IMR-90 (cell line): ENCODE measurements at regions not wholly inside any gene's neighbourhood (a gene's known extent, or its start where the extent isn't known, plus 50 kb on each side); places are given as distances from the start of the nearest gene placed in this dataset.

Source experiments
- ATAC-seq: fragments of 200-7000 bp; cut with Tn5 transposase; 2 replicates; pipeline ENCODE4 v1.9.1; 2020; ENCODE audit warnings: low read depth, mild to moderate bottlenecking, moderate library complexity
- BruUV-seq: library from RNA; stranded (reverse); fragments of 400-500 nt; replicated peaks from 2 replicates; lab custom pipeline; 2021; lab: Mats Ljungman, UMichigan
- CTCF ChIA-PET: fragments of 300-600 bp; formaldehyde crosslinking; extraction: SDS; loops from one replicate; lab custom pipeline; 2021; ENCODE audit warnings: antibody characterized with exemption; lab: Yijun Ruan, JAX
- POLR2A ChIA-PET: fragments of 300-600 bp; sonication (Branson Sonifier 250); formaldehyde crosslinking; loops from one replicate; lab custom pipeline; 2022; ENCODE audit warnings: antibody characterized with exemption; ENCODE audit not compliant: unreplicated experiment; lab: Charles Lee
- DNase-seq: peaks from one replicate; pipeline ENCODE4 v3.0.0; 2013
- H2AFZ ChIP-seq: replicated peaks from 2 replicates; pipeline ENCODE3; 2013; ENCODE audit warnings: low read length, mild to moderate bottlenecking; ENCODE audit not compliant: poor library complexity
- H2AK5ac ChIP-seq: 2 replicates; pipeline ENCODE4 v1.6.1; 2013; ENCODE audit warnings: low read depth, low read length, inconsistent platforms
- H2AK9ac ChIP-seq: replicated peaks from 2 replicates; pipeline ENCODE3; 2013; ENCODE audit warnings: mild to moderate bottlenecking, low read depth, low read length, moderate library complexity; ENCODE audit not compliant: poor library complexity
- H2BK120ac ChIP-seq: 2 replicates; pipeline ENCODE4 v1.6.1; 2013; ENCODE audit warnings: low read depth, low read length, inconsistent platforms
- H2BK15ac ChIP-seq: 3 replicates; pipeline ENCODE4 v1.6.1; 2013; ENCODE audit warnings: low read depth, low read length, inconsistent platforms
- H2BK20ac ChIP-seq: 2 replicates; pipeline ENCODE4 v1.6.1; 2013; ENCODE audit warnings: low read depth, mild to moderate bottlenecking, inconsistent platforms, low read length, moderate library complexity
- H2BK5ac ChIP-seq: 2 replicates; pipeline ENCODE4 v1.6.1; 2013; ENCODE audit warnings: mild to moderate bottlenecking, low read depth, low read length, inconsistent platforms; ENCODE audit not compliant: poor library complexity, severe bottlenecking
- H3K14ac ChIP-seq: replicated peaks from 2 replicates; pipeline ENCODE4 v1.6.1; 2013; ENCODE audit warnings: low read depth, low read length, inconsistent platforms
- H3K18ac ChIP-seq: 2 replicates; pipeline ENCODE4 v1.6.1; 2013; ENCODE audit warnings: low read depth, low read length, control low read depth
- H3K23ac ChIP-seq: 2 replicates; pipeline ENCODE4 v1.6.1; 2013; ENCODE audit warnings: low read depth, low read length, inconsistent platforms
- H3K27ac ChIP-seq: 2 replicates; pipeline ENCODE4 v1.5.1; 2013; ENCODE audit warnings: mild to moderate bottlenecking, control low read depth, low read length; ENCODE audit not compliant: insufficient read depth
- H3K27me3 ChIP-seq: 2 replicates; pipeline ENCODE4 v1.6.1; 2013; ENCODE audit warnings: low read length; ENCODE audit not compliant: control insufficient read depth, insufficient read depth
- H3K36me3 ChIP-seq: 2 replicates; pipeline ENCODE4 v1.6.1; 2013; ENCODE audit warnings: low read length, mixed read lengths; ENCODE audit not compliant: control insufficient read depth, insufficient read depth
- H3K4ac ChIP-seq: 2 replicates; pipeline ENCODE4 v1.6.1; 2013; ENCODE audit warnings: low read depth, low read length, inconsistent platforms
- H3K4me1 ChIP-seq: 2 replicates; pipeline ENCODE4 v1.6.1; 2013; ENCODE audit warnings: low read length, mixed read lengths; ENCODE audit not compliant: control insufficient read depth, insufficient read depth
- H3K4me2 ChIP-seq: 2 replicates; pipeline ENCODE4 v1.6.1; 2013; ENCODE audit warnings: low read depth, mild to moderate bottlenecking, control low read depth, low read length, moderate library complexity
- H3K4me3 ChIP-seq: 2 replicates; pipeline ENCODE4 v1.5.1; 2013; ENCODE audit warnings: low read depth, mild to moderate bottlenecking, control low read depth, low read length, moderate library complexity; ENCODE audit not compliant: insufficient read depth
- H3K56ac ChIP-seq: 2 replicates; pipeline ENCODE4 v1.6.1; 2013; ENCODE audit warnings: low read length, inconsistent platforms; ENCODE audit not compliant: insufficient read depth; ENCODE audit errors: extremely low read depth
- H3K79me1 ChIP-seq, 2 experiments: 2 replicates each; pipeline ENCODE4 v1.6.1; 2013; ENCODE audit warnings: low read length in 2 of 2, inconsistent platforms in 1 of 2, low read depth in 1 of 2
- H3K9ac ChIP-seq: 2 replicates; pipeline ENCODE4 v1.6.1; 2013; ENCODE audit warnings: low read depth, low read length, control low read depth
- H3K9me1 ChIP-seq: 2 replicates; pipeline ENCODE4 v1.6.1; 2013; ENCODE audit warnings: low read length, inconsistent platforms; ENCODE audit not compliant: insufficient read depth
- H3K9me3 ChIP-seq: 2 replicates; pipeline ENCODE4 v1.6.1; 2013; ENCODE audit warnings: low read length; ENCODE audit not compliant: control insufficient read depth, insufficient read depth
- H4K20me1 ChIP-seq: 2 replicates; pipeline ENCODE4 v1.6.1; 2013; ENCODE audit warnings: low read length, inconsistent platforms; ENCODE audit not compliant: insufficient read depth
- H4K5ac ChIP-seq: 2 replicates; pipeline ENCODE4 v1.6.1; 2013; ENCODE audit warnings: mild to moderate bottlenecking, low read depth, low read length, control low read depth
- H4K8ac ChIP-seq, 2 experiments: 2 replicates each; pipeline ENCODE4 v1.6.1; 2013; ENCODE audit warnings: low read depth in 2 of 2, low read length in 2 of 2, control low read depth in 1 of 2, inconsistent platforms in 1 of 2
- H4K91ac ChIP-seq: 2 replicates; pipeline ENCODE4 v1.6.1; 2013; ENCODE audit warnings: low read depth, low read length, inconsistent platforms; ENCODE audit not compliant: insufficient read depth
- CTCF ChIP-seq: conservative IDR thresholded peaks from 2 replicates; pipeline ENCODE4 v1.5.1; 2012; ENCODE audit warnings: mild to moderate bottlenecking, low read depth, low read length, improper control_type of control experiment
- ELK1 ChIP-seq: fragments of 150-350 bp; IDR thresholded peaks from 2 replicates; pipeline ENCODE4 v1.6.1; 2016; ENCODE audit warnings: low read depth, mild to moderate bottlenecking, low read length, moderate library complexity, borderline replicate concordance
- POLR2A ChIP-seq: IDR thresholded peaks from 2 replicates; pipeline ENCODE4 v1.6.1; 2012; ENCODE audit warnings: mild to moderate bottlenecking, low read depth, low read length
- USF2 ChIP-seq: fragments of 150-350 bp; IDR thresholded peaks from 2 replicates; pipeline ENCODE4 v1.6.1; 2017; ENCODE audit warnings: mild to moderate bottlenecking, antibody characterized with exemption, low read length, low read depth
- WGBS, 2 experiments: methylation state at CpG; one replicate each; pipeline versions ENCODE4 v1.1.5 to v1.1.7; 2013; ENCODE audit warnings: missing lambda C conversion rate in 2 of 2; ENCODE audit not compliant: insufficient read length in 1 of 2; ENCODE audit errors: extremely low coverage in 2 of 2; 5-methylcytosine and 5-hydroxymethylcytosine counted together
- dilution Hi-C: fragments of 300-500 bp; cut with HindIII; formaldehyde crosslinking; loops from one replicate; pipeline ENCODE4 v1.14.3; 2018; ENCODE audit warnings: low sequenced_read_pairs; ENCODE audit not compliant: unreplicated experiment
- in situ Hi-C: fragments of 300-500 bp; cut with MboI; formaldehyde crosslinking; loops from 3 replicates; pipeline ENCODE4 v1.14.3; 2019; ENCODE audit warnings: low sequenced_read_pairs, inconsistent platforms, mixed read lengths
- intact Hi-C: fragments of 100-400 bp; cut with micrococcal nuclease; formaldehyde crosslinking; loops from 2 replicates; pipeline ENCODE4 v1.10.0; 2022

- intact Hi-C loops = no loop called here
Observed at GRCh38 chr12:31896514-31897039, 62.6 kb upstream of the RESF1 start.

More at GRCh38 chr12:31896514-31897039, 62.6 kb upstream of the RESF1 start:
- in situ Hi-C loops (no loop called here), dilution Hi-C loops (no loop called here)
- Histone ChIP-seq H4K20me1 (no peaks in the 10 kb centered on the region), H2BK120ac (no peak overlapping the region), H3K4ac (no peak overlapping the region), H3K79me1 (no peaks in the 10 kb centered on the region), H2AK5ac (no peak overlapping the region), H3K56ac (no peak overlapping the region), H3K4me2 (no peak overlapping the region), H3K4me3 (no peak overlapping the region), H3K27me3 (peaks cover 4% of the 10 kb centered on the region; the same call in 1 of the 2 replicates), H3K14ac (no peak overlapping the region), H4K5ac (no peak overlapping the region), H3K9me3 (no peaks in the 10 kb centered on the region), H2BK15ac (no peak overlapping the region), H3K36me3 (no peaks in the 10 kb centered on the region), H2AFZ (no peak overlapping the region), H2BK5ac (no peak overlapping the region), H3K9me1 (no peaks in the 10 kb centered on the region), H4K91ac (no peak overlapping the region), H3K4me1 (no peaks in the 10 kb centered on the region), H3K9ac (no peak overlapping the region), H3K27ac (no peak overlapping the region), H4K8ac (no peak overlapping the region), H3K18ac (no peak overlapping the region), H3K23ac (no peak overlapping the region), H2AK9ac (no peak overlapping the region), H2BK20ac (no peak overlapping the region)
- CTCF ChIA-PET = no interaction called here
- POLR2A ChIA-PET = interaction anchor here (0.7 to 1.0 kb wide), 2 partner anchors 16 to 62 kb away, joined by 3 to 6 read pairs; no protein-coding TSS in a partner anchor
- WGBS, 2 experiments = 21% methylated on average over 2 of the region's 6 CpGs; no CpG with 5 or more reads in 1 of the 2 experiments
- ATAC-seq (no peak), DNase-seq (peak; percentile 38)
- no TSS peak for BruUV-seq
- no peak for TF ChIP-seq USF2
- no peak for TF ChIP-seq ELK1
- no peak for TF ChIP-seq CTCF
- TF ChIP-seq POLR2A = no peak
